Neural cell (in vitro differentiated cells): ENCODE measurements at regions not wholly inside any gene's neighbourhood (a gene's known extent, or its start where the extent isn't known, plus 50 kb on each side); places are given as distances from the start of the nearest gene placed in this dataset.

Experiments
- EP300 ChIP-seq: fragments of 450-650 bp; conservative IDR thresholded peaks from 2 replicates; pipeline ENCODE4 v1.6.1; 2014; ENCODE audit warnings: antibody characterized with exemption, mild to moderate bottlenecking, moderate library complexity; ENCODE audit not compliant: poor library complexity, severe bottlenecking
- EZH2 ChIP-seq: fragments of 200-600, 300-800 bp; shearing (Covaris generic), sonication (generic); IDR thresholded peaks from 2 replicates; pipeline ENCODE4 v1.6.1; 2014; ENCODE audit warnings: antibody characterized with exemption, low read length, borderline replicate concordance, mild to moderate bottlenecking; ENCODE audit not compliant: insufficient read depth, poor library complexity, severe bottlenecking
- POLR2AphosphoS5 ChIP-seq: IDR thresholded peaks from 2 replicates; pipeline ENCODE4 v1.6.1; 2012
- RAD21 ChIP-seq: fragments of 450-650 bp; conservative IDR thresholded peaks from 2 replicates; pipeline ENCODE4 v1.6.1; 2014; ENCODE audit warnings: antibody characterized with exemption, mild to moderate bottlenecking, moderate library complexity
- SMC3 ChIP-seq: fragments of 450-650 bp; conservative IDR thresholded peaks from 2 replicates; pipeline ENCODE4 v1.6.1; 2014; ENCODE audit warnings: antibody characterized with exemption, mild to moderate bottlenecking, moderate library complexity; ENCODE audit not compliant: poor library complexity
- TAF1 ChIP-seq: IDR thresholded peaks from 2 replicates; pipeline ENCODE4 v1.6.1; 2012; ENCODE audit warnings: low read depth
- TF ChIP-seq, protein P1 (sequence below): fragments of 450-650 bp; IDR thresholded peaks from 2 replicates; pipeline ENCODE4 v1.5.1; 2014; ENCODE audit warnings: antibody characterized with exemption, mild to moderate bottlenecking, moderate library complexity; ENCODE audit not compliant: poor library complexity, severe bottlenecking

DNA sequence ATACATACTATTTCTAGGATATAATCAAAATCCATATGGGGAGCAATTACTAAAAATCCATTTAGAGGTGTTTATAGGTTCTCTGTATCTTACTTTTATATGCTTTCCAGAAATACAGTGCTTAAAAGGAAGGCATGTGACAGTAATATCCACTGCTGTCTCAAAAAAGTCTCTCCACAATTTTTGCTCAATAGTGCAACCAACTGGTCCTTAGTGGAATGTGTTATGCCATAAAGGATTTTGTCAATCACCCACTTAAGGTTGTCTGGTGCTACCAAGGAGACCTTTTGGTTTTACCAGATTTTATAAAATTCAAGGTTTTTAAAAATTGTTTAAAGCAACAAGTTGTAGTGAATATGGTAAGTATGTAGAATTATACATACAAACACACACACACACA, 328.5 kb upstream of the DSEL start:
- TF ChIP-seq POLR2AphosphoS5 (no peak), EZH2 (no peak), TAF1 (no peak), RAD21 (no peak), EP300 (no peak), SMC3 (no peak)
- TF ChIP-seq, protein P1, sequence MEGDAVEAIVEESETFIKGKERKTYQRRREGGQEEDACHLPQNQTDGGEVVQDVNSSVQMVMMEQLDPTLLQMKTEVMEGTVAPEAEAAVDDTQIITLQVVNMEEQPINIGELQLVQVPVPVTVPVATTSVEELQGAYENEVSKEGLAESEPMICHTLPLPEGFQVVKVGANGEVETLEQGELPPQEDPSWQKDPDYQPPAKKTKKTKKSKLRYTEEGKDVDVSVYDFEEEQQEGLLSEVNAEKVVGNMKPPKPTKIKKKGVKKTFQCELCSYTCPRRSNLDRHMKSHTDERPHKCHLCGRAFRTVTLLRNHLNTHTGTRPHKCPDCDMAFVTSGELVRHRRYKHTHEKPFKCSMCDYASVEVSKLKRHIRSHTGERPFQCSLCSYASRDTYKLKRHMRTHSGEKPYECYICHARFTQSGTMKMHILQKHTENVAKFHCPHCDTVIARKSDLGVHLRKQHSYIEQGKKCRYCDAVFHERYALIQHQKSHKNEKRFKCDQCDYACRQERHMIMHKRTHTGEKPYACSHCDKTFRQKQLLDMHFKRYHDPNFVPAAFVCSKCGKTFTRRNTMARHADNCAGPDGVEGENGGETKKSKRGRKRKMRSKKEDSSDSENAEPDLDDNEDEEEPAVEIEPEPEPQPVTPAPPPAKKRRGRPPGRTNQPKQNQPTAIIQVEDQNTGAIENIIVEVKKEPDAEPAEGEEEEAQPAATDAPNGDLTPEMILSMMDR: no peak
